ENCODE measurements at regions not wholly inside any gene's neighbourhood (a gene's known extent, or its start where the extent isn't known, plus 50 kb on each side); places are given as distances from the start of the nearest gene placed in this dataset.
"Not testable (repeated sequence)": the region's sequence is repeated elsewhere in the genome, so short reads cannot be mapped to it uniquely, and the experiment has no call there.

DNA sequence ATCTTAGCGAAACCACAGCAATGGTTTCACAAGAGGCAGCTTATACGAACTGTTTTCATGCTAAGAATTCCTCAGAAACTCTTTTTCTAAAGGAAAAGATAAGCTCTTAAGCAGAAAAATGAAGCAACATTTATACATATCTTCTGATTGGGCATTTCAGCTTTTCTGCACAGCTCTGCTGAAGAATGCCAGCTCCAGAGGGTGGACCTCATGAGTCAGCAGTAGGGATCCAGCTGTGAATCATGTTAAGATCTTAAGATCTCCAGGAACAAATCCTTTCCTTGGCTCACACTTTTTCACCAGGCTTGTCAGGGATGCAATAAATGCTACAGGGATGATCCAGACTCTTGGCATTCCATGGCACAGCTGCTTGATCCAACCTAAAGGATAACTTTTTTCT, 477.1 kb upstream of the CCDC196 start:
- no peak for DNase-seq (ENCODE audit: low spot score)

DNA sequence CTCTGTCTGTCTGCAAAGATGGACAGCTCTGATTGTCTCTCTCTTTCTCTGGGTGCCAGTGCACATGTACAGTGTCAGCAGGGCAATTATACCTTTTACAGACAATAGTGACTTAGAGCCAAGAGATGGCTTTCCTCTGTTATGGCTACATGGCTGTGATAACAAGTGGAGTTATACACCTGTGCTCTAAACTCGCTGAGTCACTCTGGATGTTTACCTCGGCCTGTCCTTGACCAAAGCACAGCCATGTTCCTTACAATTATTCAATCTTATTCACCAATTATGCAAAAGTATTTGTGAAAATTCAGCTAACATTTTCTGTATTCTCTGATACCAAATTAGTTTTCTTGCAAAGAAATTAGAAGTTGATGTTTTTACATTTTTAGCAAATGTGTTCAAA, 475.5 kb upstream of the CCDC196 start:
- no peak for DNase-seq (ENCODE audit: low spot score)

GRCh38 chr14:66011855-66012254, 474.3 kb upstream of the CCDC196 start:
- no peak for DNase-seq (ENCODE audit: low spot score)

GRCh38 chr14:66013607-66014006, 472.6 kb upstream of the CCDC196 start:
- DNase-seq (ENCODE audit: low spot score): not testable (repeated sequence)

- DNase-seq (ENCODE audit: low spot score): no peak
These were observed 470.9 kb upstream of the CCDC196 start for GRCh38 chr14:66015071-66015780.

DNA sequence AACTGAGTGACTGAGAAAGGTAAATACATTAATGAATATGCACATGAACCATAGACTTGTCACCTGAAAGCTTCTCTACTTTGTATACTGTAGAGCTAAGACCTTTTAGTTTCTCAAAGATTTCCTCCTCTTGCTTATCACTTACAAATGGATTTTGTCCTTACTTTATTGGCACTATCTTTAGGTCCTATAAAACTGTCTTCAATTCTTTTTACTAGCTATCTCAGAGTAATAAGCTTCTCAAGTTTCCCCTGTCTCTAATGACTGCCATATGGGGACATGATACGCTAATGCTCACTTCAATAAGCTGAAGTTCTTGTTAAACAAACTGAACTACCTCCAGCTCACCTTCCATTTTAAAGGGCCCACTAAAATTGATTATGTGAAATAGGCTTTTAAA, 468.2 kb upstream of the CCDC196 start:
- DNase-seq (ENCODE audit: low spot score): no peak

- no peak for DNase-seq (ENCODE audit: low spot score)
These were observed 463.6 kb upstream of the CCDC196 start for GRCh38 chr14:66022526-66022925.

DNA sequence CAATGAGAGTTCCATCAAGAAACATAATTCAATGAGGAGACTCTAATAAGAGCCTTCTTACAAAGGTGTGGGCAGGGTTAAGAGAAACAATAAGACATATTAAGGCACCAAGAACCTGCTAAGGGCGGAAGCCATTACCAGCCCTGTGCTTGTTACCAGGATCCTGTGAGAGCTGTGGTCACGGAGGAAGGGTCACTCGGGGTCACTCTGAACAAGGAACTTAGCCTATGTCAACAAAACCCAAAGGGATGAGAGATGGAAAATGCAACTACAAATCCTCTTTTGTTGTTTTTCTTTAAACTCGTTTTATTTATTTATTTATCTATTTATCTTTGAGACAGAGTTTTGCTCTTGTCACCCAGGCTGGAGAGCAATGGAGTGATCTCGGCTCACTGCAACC, 460.4 kb upstream of the CCDC196 start:
- DNase-seq (ENCODE audit: low spot score): no peak

- DNase-seq (ENCODE audit: low spot score): not testable (repeated sequence)
These were observed 454.2 kb upstream of the CCDC196 start for GRCh38 chr14:66031981-66032380.

GRCh38 chr14:66032800-66033199, 453.4 kb upstream of the CCDC196 start:
- DNase-seq (ENCODE audit: low spot score): no peak

DNA sequence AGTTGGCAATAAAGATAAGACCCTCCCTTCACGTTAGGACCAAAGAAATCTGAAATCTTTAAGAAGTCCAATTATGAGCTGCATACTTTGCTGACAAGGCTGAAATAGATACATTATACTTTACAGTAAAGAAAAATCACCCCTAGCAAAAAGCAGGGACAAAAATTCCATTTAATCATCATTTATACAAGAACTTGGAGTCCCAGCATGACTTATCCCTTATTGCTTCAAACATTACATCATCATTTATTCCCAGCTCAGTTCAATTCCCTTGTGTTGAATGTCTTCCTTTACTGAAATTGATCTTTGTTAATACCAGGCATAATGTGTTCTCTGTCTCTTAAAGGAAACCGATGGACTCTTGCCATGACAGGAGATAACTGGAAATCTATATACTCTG, 449.6 kb upstream of the CCDC196 start:
- no peak for DNase-seq (ENCODE audit: low spot score)

- no peak for DNase-seq (ENCODE audit: low spot score)
These were observed 448.8 kb upstream of the CCDC196 start for GRCh38 chr14:66037361-66037760.

DNA sequence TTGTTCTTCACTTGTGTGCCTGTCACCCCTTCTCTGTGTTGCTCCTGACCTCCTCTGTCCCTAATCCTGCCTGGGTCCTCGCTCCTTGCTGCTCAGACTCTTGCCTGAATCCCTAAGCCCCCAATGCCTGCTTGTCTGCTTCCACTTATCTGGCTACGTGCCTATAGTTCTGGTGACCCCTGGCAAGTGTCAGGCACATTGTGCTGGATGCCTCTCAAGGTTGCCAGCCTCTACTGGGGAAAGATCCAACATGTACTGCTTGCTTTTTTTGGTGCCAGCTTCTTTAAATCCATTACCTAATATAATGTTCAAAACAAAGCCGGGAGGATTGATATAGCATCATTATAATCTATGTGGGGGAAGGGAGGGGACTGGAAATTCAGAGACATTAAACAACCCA, 448.0 kb upstream of the CCDC196 start:
- DNase-seq (ENCODE audit: low spot score): no peak

- no peak for DNase-seq (ENCODE audit: low spot score)
These were observed 447.6 kb upstream of the CCDC196 start for GRCh38 chr14:66038618-66039017.

GRCh38 chr14:66039495-66039894, 446.7 kb upstream of the CCDC196 start:
- DNase-seq (ENCODE audit: low spot score): no peak

GRCh38 chr14:66041582-66041981, 444.6 kb upstream of the CCDC196 start:
- no peak for DNase-seq (ENCODE audit: low spot score)

DNA sequence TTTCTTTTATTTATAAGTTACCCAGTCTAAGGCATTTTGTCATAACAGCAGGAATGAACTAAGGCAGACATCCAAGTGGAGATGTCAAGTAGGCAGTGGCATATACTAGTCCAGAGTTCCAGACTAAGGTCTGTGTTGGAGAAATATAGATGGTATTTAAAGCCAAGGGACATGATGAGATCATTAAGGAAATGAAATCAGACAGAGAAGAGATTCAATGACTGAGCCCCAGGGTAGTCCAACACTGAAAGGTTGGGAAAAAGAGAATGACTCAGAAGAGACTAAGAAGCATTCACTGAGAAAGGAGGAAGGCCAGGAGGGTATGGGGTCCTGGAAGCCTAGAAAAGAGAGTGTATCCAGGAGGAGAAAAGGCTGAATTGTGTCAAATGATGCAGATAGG, 442.2 kb upstream of the CCDC196 start:
- no peak for DNase-seq (ENCODE audit: low spot score)

DNA sequence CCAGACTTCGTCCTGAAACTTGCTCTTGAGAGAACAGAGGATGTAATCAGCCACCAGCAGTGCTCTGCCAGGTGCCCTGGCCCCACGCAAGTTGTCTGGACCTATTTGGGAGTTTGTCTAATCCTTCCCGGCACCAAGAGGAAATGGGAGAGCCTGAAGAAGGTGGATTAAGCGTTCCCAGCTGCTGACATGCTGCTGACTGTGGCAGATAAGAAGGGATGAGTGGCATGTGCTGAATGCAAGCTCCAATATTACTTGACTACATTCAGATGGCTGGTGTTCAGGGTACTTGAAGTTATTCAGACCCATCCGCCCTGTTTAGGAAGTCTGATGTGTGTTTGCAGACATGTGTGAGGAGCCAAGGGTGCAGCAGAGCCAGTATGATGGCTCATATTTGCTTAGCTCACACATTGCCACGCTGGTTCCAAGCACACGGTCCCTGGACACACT, 440.6 kb upstream of the CCDC196 start:
- no peak for DNase-seq (ENCODE audit: low spot score)

DNA sequence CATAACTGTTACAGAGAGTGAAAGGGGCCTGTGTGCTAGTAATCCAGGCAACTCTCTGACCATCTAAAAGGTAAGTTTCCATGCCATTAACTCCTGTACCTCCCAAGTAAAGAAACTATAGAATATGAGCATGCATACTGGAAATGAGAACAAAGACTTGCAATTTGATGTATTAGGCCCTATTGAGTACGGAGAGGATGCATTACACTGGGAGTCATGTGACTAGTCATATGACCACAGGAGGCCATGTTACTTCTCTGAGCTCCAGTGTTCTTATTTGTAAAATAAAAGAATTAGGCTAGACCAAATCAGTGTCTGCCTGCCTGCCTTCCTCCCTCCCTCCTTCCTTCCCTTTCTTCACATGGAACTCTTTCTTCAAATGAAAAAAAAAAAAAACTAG, 440.1 kb upstream of the CCDC196 start:
- DNase-seq (ENCODE audit: low spot score): no peak

GRCh38 chr14:66046591-66046990, 439.6 kb upstream of the CCDC196 start:
- DNase-seq (ENCODE audit: low spot score): no peak

DNA sequence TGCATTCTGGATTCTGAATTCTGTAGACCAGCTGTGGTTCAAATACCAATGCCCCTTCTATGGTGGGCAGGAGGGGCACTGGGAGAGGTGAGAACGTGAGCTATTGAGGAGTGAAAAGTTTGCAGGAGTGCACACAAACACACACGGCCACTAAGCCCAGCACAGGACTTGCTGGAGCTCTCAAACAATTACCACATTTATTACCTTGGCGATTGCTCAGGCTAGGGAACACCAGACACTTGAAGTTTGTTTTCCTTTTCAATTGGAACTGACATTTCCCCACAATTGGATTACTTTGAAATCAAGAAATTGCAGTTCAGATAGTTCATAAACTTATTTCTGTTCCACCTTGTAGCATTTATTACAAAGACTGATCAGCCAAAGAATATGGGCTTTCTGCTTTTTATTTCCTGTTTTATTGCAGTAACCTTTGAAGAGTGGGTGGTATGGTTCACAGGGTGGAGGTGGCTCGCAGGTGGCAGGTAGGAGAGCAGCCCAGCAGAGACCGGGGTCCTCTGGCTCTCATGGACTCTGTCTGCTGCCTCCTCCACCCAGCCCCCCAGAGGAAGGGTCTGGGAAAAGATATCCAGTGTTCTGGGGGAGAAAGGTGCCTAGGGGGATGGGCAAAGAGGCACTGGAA, 429.8 kb upstream of the CCDC196 start:
- no peak for DNase-seq (ENCODE audit: low spot score)

- no peak for DNase-seq (ENCODE audit: low spot score)
These were observed 429.1 kb upstream of the CCDC196 start for GRCh38 chr14:66056926-66057552.

DNA sequence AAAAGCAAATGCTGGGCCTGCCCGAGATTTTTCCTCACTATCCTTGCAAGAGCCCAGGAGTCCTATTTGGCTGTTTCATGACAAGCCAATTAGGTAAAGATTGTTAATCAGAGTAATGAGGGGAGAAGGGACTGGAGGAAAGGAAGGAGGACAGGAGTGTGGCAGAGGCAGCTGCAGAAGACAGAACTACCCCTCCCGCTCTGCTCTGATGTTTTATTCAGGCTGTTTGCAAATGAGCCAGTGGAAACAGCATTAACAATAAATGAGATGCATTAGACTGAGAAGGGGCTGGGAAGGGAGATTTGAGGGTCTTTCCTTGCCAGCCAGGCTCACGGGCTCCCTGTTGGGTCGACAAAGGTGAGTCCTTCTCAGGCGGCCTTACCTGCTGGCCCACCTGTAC, 421.0 kb upstream of the CCDC196 start:
- no peak for DNase-seq (ENCODE audit: low spot score)
